UCSD-AML1 (cell line): ENCODE measurements at regions not wholly inside any gene's neighbourhood (a gene's known extent, or its start where the extent isn't known, plus 50 kb on each side); places are given as distances from the start of the nearest gene placed in this dataset.

Experiments
- DNase-seq: peaks from one replicate; lab custom pipeline; 2025; ENCODE audit not compliant: unreplicated experiment; lab: John Stamatoyannopoulos, UW

GRCh38 chr21:38186661-38187270, 70.0 kb upstream of the KCNJ15 start:
- no peak for DNase-seq

GRCh38 chr21:38188037-38188436, 68.8 kb upstream of the KCNJ15 start:
- DNase-seq, result no peak

GRCh38 chr21:38196036-38196435, 60.8 kb upstream of the KCNJ15 start:
- peak; percentile 66 for DNase-seq

GRCh38 chr21:38202811-38203210, 54.0 kb upstream of the KCNJ15 start:
- DNase-seq, result no peak

- DNase-seq, result no peak
These were observed 53.6 kb upstream of the KCNJ15 start for GRCh38 chr21:38203229-38203628.

- no peak for DNase-seq
These were observed 50.9 kb upstream of the KCNJ15 start for GRCh38 chr21:38205940-38206339.

- DNase-seq, result no peak
These were observed 50.1 kb upstream of the KCNJ15 start for GRCh38 chr21:38206646-38207045.
